Stomach smooth muscle (tissue), 2 donors: ENCODE measurements at regions not wholly inside any gene's neighbourhood (a gene's known extent, or its start where the extent isn't known, plus 50 kb on each side); places are given as distances from the start of the nearest gene placed in this dataset.

Experiments used
- H3K27ac ChIP-seq: one replicate; pipeline ENCODE4 v1.7.0; 2013; ENCODE audit warnings: mild to moderate bottlenecking, low read length, inconsistent platforms
- H3K27me3 ChIP-seq, 2 donors: one replicate each; pipeline ENCODE4 v1.7.0; 2013; ENCODE audit warnings: low read length in 2 of 2; ENCODE audit not compliant: insufficient read depth in 2 of 2, control insufficient read depth in 1 of 2
- H3K36me3 ChIP-seq, 2 donors: one replicate each; pipeline ENCODE4 v1.7.0; 2013; ENCODE audit warnings: low read length in 2 of 2; ENCODE audit not compliant: control insufficient read depth in 2 of 2, insufficient read depth in 2 of 2
- H3K4me1 ChIP-seq: one replicate; pipeline ENCODE4 v1.7.0; 2013; ENCODE audit warnings: low read length; ENCODE audit not compliant: control insufficient read depth, insufficient read depth
- H3K4me3 ChIP-seq, 2 donors: one replicate each; pipeline ENCODE4 v1.7.0; 2013; ENCODE audit warnings: low read length in 2 of 2
- H3K9ac ChIP-seq, 2 donors: one replicate each; pipeline ENCODE4 v1.7.0; 2013; ENCODE audit warnings: low read length in 2 of 2, mild to moderate bottlenecking in 1 of 2
- H3K9me3 ChIP-seq, 2 donors: one replicate each; pipeline ENCODE4 v1.7.0; 2013; ENCODE audit warnings: low read length in 2 of 2; ENCODE audit not compliant: control insufficient read depth in 2 of 2
- donor health status: healthy.
- donor health status: Pancreatic carcinoma.

GRCh38 chr2:51224790-51225189 is 192.9 kb upstream of the NRXN1 start:
- Histone ChIP-seq H3K4me3 (no peak overlapping the region), H3K9me3 (peaks cover 0 to 5% of the 10 kb centered on the region in 2 donors), H3K9ac (no peak overlapping the region), H3K36me3 (no peaks in the 10 kb centered on the region), H3K4me1 (no peaks in the 10 kb centered on the region), H3K27ac (no peak overlapping the region), H3K27me3 (no peaks in the 10 kb centered on the region)

- no peaks in the 10 kb centered on the region for H3K9me3 ChIP-seq
- no peak overlapping the region for H3K27ac ChIP-seq
- H3K4me1 ChIP-seq, result no peaks in the 10 kb centered on the region
- no peaks in the 10 kb centered on the region for H3K36me3 ChIP-seq
- H3K9ac ChIP-seq, result no peak overlapping the region
- no peaks in the 10 kb centered on the region for H3K27me3 ChIP-seq
- no peak overlapping the region for H3K4me3 ChIP-seq
These were observed 190.2 kb upstream of the NRXN1 start for GRCh38 chr2:51222106-51222505.

- Histone ChIP-seq H3K27me3 (no peaks in the 10 kb centered on the region), H3K9me3 (no peaks in the 10 kb centered on the region), H3K36me3 (no peaks in the 10 kb centered on the region), H3K27ac (no peak overlapping the region), H3K9ac (no peak overlapping the region), H3K4me3 (no peak overlapping the region), H3K4me1 (no peaks in the 10 kb centered on the region)
These were observed 188.7 kb upstream of the NRXN1 start for GRCh38 chr2:51220606-51221005.

DNA sequence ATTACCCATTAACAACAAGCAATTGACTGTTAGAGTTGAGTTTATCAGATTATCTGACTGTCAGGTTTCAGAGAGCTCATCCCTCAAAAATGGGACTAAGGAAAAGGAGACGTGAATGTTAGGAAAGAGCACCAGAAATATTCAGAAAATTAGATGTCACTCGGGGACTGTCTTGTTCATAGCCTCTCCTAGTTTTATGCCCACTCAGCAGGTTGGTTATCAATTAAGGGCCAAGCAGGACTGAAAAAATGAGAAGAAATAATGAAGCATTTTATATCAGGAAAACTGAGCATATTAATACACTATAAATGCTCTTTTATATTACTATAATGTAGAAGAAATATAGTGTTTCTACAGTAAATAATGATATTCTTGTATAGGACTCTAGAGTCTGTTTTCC is 188.1 kb upstream of the NRXN1 start:
- H3K36me3 ChIP-seq, result no peaks in the 10 kb centered on the region
- H3K9ac ChIP-seq, result no peak overlapping the region
- H3K9me3 ChIP-seq, result no peaks in the 10 kb centered on the region
- H3K4me1 ChIP-seq, result no peaks in the 10 kb centered on the region
- H3K4me3 ChIP-seq, result no peak overlapping the region
- H3K27me3 ChIP-seq, result no peaks in the 10 kb centered on the region
- H3K27ac ChIP-seq, result no peak overlapping the region

DNA sequence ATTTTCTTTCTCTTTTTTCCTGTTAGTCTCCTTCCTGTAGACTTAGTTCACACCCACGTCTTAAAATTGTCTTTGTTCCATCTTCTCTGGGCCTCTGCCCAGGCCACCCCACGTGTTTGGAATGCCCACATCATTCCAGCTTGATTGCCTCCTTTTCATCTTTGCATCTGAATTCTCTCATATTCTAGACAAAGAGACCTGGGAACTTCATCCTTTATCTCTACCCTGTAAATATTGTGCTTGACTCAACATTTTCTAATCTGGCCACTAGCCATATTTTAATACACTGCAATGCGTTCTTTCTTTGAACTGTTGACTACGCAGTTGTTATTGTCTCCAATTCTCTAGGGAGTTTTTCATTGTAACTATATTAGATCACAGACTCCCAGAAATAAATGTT is 187.5 kb upstream of the NRXN1 start:
- Histone ChIP-seq H3K9ac (no peak overlapping the region), H3K4me1 (no peaks in the 10 kb centered on the region), H3K4me3 (no peak overlapping the region), H3K27me3 (no peaks in the 10 kb centered on the region), H3K9me3 (no peaks in the 10 kb centered on the region), H3K27ac (no peak overlapping the region), H3K36me3 (no peaks in the 10 kb centered on the region)

DNA sequence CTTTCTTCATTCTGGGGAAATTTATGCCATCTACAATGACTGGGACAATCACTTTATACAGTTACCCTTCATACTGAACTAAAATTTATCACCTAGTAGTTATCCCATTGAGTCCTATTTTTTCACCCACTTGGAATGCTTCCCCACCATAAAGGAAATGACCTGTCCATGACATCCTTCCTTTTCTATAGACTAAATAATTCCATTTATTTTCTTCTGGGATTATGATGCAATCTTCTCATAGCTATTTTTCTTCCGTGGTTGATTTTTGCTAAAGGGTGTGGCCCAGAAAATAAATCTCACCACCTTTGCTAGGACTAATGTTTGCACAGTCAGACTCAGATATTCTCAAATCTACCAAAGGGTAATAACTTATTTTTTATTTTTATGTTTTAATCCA is 186.1 kb upstream of the NRXN1 start:
- H3K27me3 ChIP-seq, result no peaks in the 10 kb centered on the region
- no peaks in the 10 kb centered on the region for H3K36me3 ChIP-seq
- H3K9me3 ChIP-seq, result no peaks in the 10 kb centered on the region
- no peak overlapping the region for H3K9ac ChIP-seq
- no peak overlapping the region for H3K4me3 ChIP-seq
- H3K4me1 ChIP-seq, result no peaks in the 10 kb centered on the region
- H3K27ac ChIP-seq, result no peak overlapping the region

DNA sequence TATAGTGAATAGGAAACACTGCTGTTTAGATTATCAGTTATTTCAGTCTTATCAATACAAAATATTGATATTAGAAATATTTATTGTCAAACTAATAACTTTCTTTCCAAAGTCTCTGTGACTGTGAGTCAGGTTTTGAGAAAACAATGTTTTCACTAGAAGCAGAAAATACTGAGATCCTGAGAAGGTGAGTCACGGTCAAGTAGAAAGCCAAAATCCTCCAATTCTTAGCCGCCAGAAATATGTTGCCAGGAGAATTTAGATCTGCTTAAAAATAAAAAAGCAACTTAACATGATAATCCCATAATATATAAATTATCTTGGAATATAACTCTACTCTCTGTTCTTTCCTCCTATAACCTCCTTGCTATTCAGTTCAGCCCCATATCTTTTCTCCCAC is 181.9 kb upstream of the NRXN1 start:
- Histone ChIP-seq H3K9me3 (no peaks in the 10 kb centered on the region), H3K9ac (no peak overlapping the region), H3K36me3 (no peaks in the 10 kb centered on the region), H3K4me3 (no peak overlapping the region), H3K27ac (no peak overlapping the region), H3K4me1 (no peaks in the 10 kb centered on the region), H3K27me3 (no peaks in the 10 kb centered on the region)

DNA sequence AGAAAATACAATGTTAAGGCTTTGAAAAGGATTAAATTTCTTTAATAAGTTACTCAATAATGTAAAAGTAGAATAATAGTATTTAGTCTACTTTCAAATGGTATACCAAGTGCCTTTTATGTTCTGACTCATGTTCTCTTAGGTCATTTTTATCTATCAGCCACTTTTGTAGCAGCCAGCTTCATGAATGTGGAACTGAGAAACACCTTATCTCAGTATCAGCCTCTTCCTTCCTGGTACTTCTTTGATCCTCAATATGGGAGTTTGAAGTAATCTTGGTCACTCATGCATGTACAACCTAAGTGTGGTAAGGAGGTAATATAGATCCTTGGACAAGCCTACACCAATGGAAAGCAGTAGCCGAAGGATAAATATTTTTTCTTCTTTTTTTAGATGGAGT is 180.4 kb upstream of the NRXN1 start:
- Histone ChIP-seq H3K4me1 (no peaks in the 10 kb centered on the region), H3K27ac (no peak overlapping the region), H3K9ac (no peak overlapping the region), H3K9me3 (no peaks in the 10 kb centered on the region), H3K36me3 (no peaks in the 10 kb centered on the region), H3K4me3 (no peak overlapping the region), H3K27me3 (no peaks in the 10 kb centered on the region)

GRCh38 chr2:51208521-51208920 is 176.6 kb upstream of the NRXN1 start:
- H3K27me3 ChIP-seq, result no peaks in the 10 kb centered on the region
- no peaks in the 10 kb centered on the region for H3K36me3 ChIP-seq
- no peak overlapping the region for H3K4me3 ChIP-seq
- H3K9me3 ChIP-seq, result no peaks in the 10 kb centered on the region
- no peak overlapping the region for H3K9ac ChIP-seq
- H3K4me1 ChIP-seq, result no peaks in the 10 kb centered on the region
- H3K27ac ChIP-seq, result no peak overlapping the region

- H3K4me1 ChIP-seq, result no peaks in the 10 kb centered on the region
- no peaks in the 10 kb centered on the region for H3K27me3 ChIP-seq
- no peaks in the 10 kb centered on the region for H3K36me3 ChIP-seq
- no peak overlapping the region for H3K27ac ChIP-seq
- no peak overlapping the region for H3K4me3 ChIP-seq
- no peaks in the 10 kb centered on the region for H3K9me3 ChIP-seq
- H3K9ac ChIP-seq, result no peak overlapping the region
These were observed 169.4 kb upstream of the NRXN1 start for GRCh38 chr2:51201295-51201694.

DNA sequence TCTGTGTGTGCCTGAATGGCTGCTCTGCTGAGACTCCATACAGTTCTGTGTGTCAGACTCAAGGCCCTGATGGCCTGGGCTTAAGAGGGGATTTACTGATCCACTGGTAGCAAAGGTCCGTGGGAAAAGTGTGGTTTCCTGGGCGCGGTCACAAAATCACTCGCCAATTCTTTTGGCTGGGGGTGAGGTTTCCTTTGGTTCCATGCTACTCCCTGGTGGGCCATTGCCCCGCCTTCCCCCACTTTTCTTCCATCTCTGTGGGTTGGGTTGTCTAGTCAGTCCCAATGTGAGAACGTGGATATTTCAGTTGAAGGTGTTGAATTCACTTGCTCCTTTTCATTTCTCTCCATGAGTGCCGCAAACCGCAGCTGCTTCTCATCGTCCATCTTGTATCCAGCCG is 162.7 kb upstream of the NRXN1 start:
- Histone ChIP-seq H3K9me3 (no peaks in the 10 kb centered on the region), H3K4me3 (no peak overlapping the region), H3K27me3 (no peaks in the 10 kb centered on the region), H3K36me3 (no peaks in the 10 kb centered on the region), H3K4me1 (no peaks in the 10 kb centered on the region), H3K27ac (no peak overlapping the region), H3K9ac (no peak overlapping the region)

GRCh38 chr2:51170273-51170672 is 138.3 kb upstream of the NRXN1 start:
- Histone ChIP-seq H3K9ac (no peak overlapping the region), H3K4me1 (no peaks in the 10 kb centered on the region)

More at GRCh38 chr2:51170273-51170672, 138.3 kb upstream of the NRXN1 start:
- H3K4me3 ChIP-seq, result no peak overlapping the region
- no peaks in the 10 kb centered on the region for H3K9me3 ChIP-seq
- H3K36me3 ChIP-seq, result no peaks in the 10 kb centered on the region
- no peak overlapping the region for H3K27ac ChIP-seq
- no peaks in the 10 kb centered on the region for H3K27me3 ChIP-seq
